Parathyroid adenoma (tissue), 2 donors: ENCODE measurements at regions not wholly inside any gene's neighbourhood (a gene's known extent, or its start where the extent isn't known, plus 50 kb on each side); places are given as distances from the start of the nearest gene placed in this dataset.

Source experiments
- H2AFZ ChIP-seq: fragments of 300-600 bp; sonication (generic); one replicate; pipeline ENCODE4 v1.7.0; 2017; ENCODE audit warnings: antibody characterized with exemption, mild to moderate bottlenecking
- H3K27ac ChIP-seq: fragments of 300-600 bp; sonication (generic); one replicate; pipeline ENCODE4 v1.7.0; 2017
- H3K27me3 ChIP-seq: fragments of 300-600 bp; sonication (generic); one replicate; pipeline ENCODE4 v1.7.0; 2017; ENCODE audit warnings: low read length; ENCODE audit not compliant: control insufficient read depth, insufficient read depth
- H3K36me3 ChIP-seq: fragments of 300-600 bp; sonication (generic); one replicate; pipeline ENCODE4 v1.7.0; 2017; ENCODE audit warnings: low read length; ENCODE audit not compliant: control insufficient read depth, insufficient read depth
- H3K4me1 ChIP-seq: fragments of 300-600 bp; sonication (generic); one replicate; pipeline ENCODE4 v1.7.0; 2017; ENCODE audit warnings: control low read depth
- H3K4me2 ChIP-seq: fragments of 300-600 bp; sonication (generic); one replicate; pipeline ENCODE4 v1.7.0; 2017; ENCODE audit warnings: low read length
- H3K4me3 ChIP-seq: fragments of 300-600 bp; sonication (generic); one replicate; pipeline ENCODE4 v1.7.0; 2017; ENCODE audit warnings: low read depth, low read length
- H3K79me2 ChIP-seq: fragments of 300-600 bp; sonication (generic); one replicate; pipeline ENCODE4 v1.7.0; 2017; ENCODE audit warnings: control low read depth
- H3K9ac ChIP-seq: fragments of 300-600 bp; sonication (generic); one replicate; pipeline ENCODE4 v1.7.0; 2017; ENCODE audit warnings: mild to moderate bottlenecking
- H3K9me3 ChIP-seq: fragments of 300-600 bp; sonication (generic); one replicate; pipeline ENCODE4 v1.7.0; 2017; ENCODE audit warnings: low read length; ENCODE audit not compliant: control insufficient read depth
- CTCF ChIP-seq: fragments of 300-600 bp; sonication (generic); IDR thresholded peaks from one replicate; pipeline ENCODE4 v1.7.0; 2017; ENCODE audit warnings: antibody characterized with exemption, mild to moderate bottlenecking
- donor health status: primary hyperparathyroidism.

- H3K79me2 ChIP-seq = no peaks in the 10 kb centered on the region
- no peak overlapping the region for H3K4me3 ChIP-seq
- H3K4me2 ChIP-seq = no peak overlapping the region
- H3K9me3 ChIP-seq = no peaks in the 10 kb centered on the region
- no peaks in the 10 kb centered on the region for H3K27me3 ChIP-seq
- H3K9ac ChIP-seq = no peak overlapping the region
- no peak overlapping the region for H2AFZ ChIP-seq
- H3K27ac ChIP-seq = no peak overlapping the region
- no peaks in the 10 kb centered on the region for H3K36me3 ChIP-seq
- no peaks in the 10 kb centered on the region for H3K4me1 ChIP-seq
- TF ChIP-seq CTCF = no peak
These were observed 652.0 kb downstream of the PLCL1 start for GRCh38 chr2:198456418-198456817.

- no peaks in the 10 kb centered on the region for H3K79me2 ChIP-seq
- no peaks in the 10 kb centered on the region for H3K4me1 ChIP-seq
- no peak overlapping the region for H3K27ac ChIP-seq
- no peak overlapping the region for H3K9ac ChIP-seq
- no peak overlapping the region for H2AFZ ChIP-seq
- no peak overlapping the region for H3K4me2 ChIP-seq
- H3K9me3 ChIP-seq = no peaks in the 10 kb centered on the region
- no peaks in the 10 kb centered on the region for H3K36me3 ChIP-seq
- no peaks in the 10 kb centered on the region for H3K27me3 ChIP-seq
- TF ChIP-seq CTCF = no peak
- H3K4me3 ChIP-seq = no peak overlapping the region
These were observed 649.5 kb downstream of the PLCL1 start for GRCh38 chr2:198453866-198454265.

DNA sequence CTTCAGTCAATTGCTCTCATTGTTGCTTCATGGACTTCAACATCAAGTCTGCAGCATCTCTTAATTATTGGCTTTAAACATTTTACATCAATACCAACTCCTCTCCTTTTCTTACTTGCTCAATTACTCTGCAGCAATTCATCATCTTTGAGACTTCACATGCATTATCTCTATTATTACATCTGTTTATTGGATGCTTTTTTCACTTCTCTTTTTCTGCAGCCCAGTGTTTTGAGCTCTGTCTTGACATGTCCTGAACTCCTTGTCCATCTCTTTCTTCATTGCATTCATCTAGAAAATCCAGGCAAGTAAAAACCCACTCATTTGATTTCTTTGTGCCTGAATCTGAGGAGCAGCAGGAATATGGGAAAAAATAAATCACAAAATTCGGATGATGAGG lies 647.9 kb downstream of the PLCL1 start:
- no peaks in the 10 kb centered on the region for H3K9me3 ChIP-seq
- no peak overlapping the region for H2AFZ ChIP-seq
- H3K4me2 ChIP-seq = no peak overlapping the region
- H3K9ac ChIP-seq = no peak overlapping the region
- H3K4me1 ChIP-seq = no peaks in the 10 kb centered on the region
- TF ChIP-seq CTCF = no peak
- no peaks in the 10 kb centered on the region for H3K27me3 ChIP-seq
- H3K36me3 ChIP-seq = no peaks in the 10 kb centered on the region
- H3K27ac ChIP-seq = no peak overlapping the region
- H3K4me3 ChIP-seq = no peak overlapping the region
- no peaks in the 10 kb centered on the region for H3K79me2 ChIP-seq

- Histone ChIP-seq H2AFZ (no peak overlapping the region), H3K79me2 (no peaks in the 10 kb centered on the region), H3K9me3 (no peaks in the 10 kb centered on the region), H3K4me1 (no peaks in the 10 kb centered on the region), H3K27ac (no peak overlapping the region), H3K4me3 (no peak overlapping the region), H3K27me3 (no peaks in the 10 kb centered on the region), H3K4me2 (no peak overlapping the region), H3K36me3 (no peaks in the 10 kb centered on the region), H3K9ac (no peak overlapping the region)
- no peak for TF ChIP-seq CTCF
These were observed 644.4 kb downstream of the PLCL1 start for GRCh38 chr2:198448789-198449188.

DNA sequence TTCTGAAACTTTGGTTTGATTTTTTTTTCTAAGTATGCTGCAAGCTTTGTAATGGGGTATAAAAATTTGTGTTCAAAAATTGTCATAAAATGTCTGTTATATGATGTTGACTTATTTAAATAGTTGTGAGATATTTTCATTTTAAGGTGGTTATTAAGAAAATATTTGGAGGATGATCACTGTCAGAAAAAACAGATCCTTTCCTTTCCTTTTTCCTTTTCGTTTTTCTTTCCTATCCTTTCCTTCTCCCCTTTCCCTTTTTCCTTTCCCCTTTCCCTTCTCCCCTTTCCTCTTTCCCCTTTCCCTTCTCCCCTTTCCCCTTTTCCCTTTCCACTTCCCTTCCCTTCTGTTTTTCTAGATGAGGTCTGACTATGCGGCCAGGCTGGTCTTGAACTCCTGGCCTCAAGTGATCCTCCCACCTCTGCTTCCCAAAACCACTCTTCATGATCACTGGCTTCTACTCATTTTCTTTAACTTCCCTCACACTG lies 640.5 kb downstream of the PLCL1 start:
- H3K4me1 ChIP-seq = no peaks in the 10 kb centered on the region

More for the DNA sequence above, 640.5 kb downstream of the PLCL1 start:
- TF ChIP-seq CTCF = no peak
- H2AFZ ChIP-seq = no peak overlapping the region
- H3K36me3 ChIP-seq = no peaks in the 10 kb centered on the region
- no peak overlapping the region for H3K4me3 ChIP-seq
- no peak overlapping the region for H3K9ac ChIP-seq
- H3K9me3 ChIP-seq = no peaks in the 10 kb centered on the region
- no peak overlapping the region for H3K27ac ChIP-seq
- no peak overlapping the region for H3K4me2 ChIP-seq
- no peaks in the 10 kb centered on the region for H3K27me3 ChIP-seq
- H3K79me2 ChIP-seq = no peaks in the 10 kb centered on the region
